ENCODE measurements at regions not wholly inside any gene's neighbourhood (a gene's known extent, or its start where the extent isn't known, plus 50 kb on each side); places are given as distances from the start of the nearest gene placed in this dataset.
"Not testable (repeated sequence)": the region's sequence is repeated elsewhere in the genome, so short reads cannot be mapped to it uniquely, and the experiment has no call there.

DNA sequence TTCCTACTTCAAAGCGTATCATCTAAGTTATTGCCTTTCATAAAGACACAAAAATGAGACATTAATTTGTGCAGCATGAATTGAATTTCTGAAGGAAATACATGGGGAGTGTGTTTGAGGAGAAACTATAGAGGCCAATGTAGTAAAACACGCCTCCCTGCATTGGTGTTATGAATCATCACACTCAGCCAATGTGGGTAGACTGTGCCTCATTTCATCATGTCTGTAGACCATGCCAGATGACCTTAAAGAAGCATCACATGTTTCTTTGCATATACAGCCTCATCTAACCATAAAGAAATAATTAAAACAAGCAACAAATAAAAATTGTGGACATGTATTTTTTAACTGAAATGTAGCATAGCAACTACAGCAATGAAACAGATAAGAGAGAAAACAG lies 486.0 kb upstream of the ADAMTS9 start:
- DNase-seq (ENCODE audit: low read depth), result peak; percentile 7

DNA sequence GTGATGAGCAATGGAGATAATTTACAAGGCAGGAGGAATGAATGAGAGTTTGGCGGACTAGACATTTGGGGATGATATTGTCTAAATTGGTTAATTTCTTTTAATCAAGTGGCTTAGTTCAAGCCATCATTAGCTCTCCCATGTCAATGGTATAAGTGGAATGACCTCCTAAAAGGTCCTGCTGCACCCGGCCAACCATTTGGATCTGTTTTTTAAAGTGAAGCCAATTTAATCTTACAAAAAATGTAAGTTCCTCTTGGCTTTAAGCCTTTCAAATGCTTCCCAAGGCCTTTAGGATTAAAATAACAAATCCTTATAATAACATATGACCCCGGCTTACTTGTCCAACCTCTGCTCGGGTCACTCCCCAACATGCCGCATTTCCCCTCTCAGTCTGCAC lies 484.4 kb upstream of the ADAMTS9 start:
- no peak for DNase-seq (ENCODE audit: low read depth)

DNA sequence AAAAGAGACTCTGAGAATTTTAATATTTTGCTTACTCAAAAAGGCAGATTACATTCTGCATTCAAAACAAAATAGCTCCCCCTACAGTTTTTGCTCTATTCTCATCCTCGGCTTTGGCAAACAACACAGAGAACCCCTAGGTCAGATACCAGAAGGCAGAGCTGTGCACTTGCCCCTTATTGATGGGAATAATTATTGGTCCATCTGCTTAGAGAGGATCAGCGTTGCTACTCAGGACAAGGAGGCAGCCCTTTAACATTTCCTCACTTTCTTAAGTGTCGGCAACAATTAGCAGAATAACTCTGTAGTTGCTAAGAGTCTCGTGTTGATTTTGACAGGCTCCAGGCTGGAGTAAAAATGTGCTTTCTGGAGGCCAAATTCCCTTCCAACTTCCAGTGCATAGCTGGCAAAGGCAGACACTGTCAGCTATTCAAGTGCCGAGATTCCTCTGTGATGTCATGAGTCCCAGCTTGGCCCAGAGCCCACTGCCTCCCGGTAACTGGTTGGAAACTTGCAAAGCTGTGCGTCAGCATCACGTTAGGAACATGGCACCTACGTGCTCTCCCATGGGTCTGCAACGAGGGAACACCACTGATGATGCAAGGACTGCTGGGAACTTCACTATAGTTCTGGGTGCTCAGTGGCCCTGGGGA lies 482.7 kb upstream of the ADAMTS9 start:
- DNase-seq (ENCODE audit: low read depth), result peak; percentile 80

GRCh38 chr3:65169961-65170360 lies 482.2 kb upstream of the ADAMTS9 start:
- DNase-seq (ENCODE audit: low read depth), result no peak

DNA sequence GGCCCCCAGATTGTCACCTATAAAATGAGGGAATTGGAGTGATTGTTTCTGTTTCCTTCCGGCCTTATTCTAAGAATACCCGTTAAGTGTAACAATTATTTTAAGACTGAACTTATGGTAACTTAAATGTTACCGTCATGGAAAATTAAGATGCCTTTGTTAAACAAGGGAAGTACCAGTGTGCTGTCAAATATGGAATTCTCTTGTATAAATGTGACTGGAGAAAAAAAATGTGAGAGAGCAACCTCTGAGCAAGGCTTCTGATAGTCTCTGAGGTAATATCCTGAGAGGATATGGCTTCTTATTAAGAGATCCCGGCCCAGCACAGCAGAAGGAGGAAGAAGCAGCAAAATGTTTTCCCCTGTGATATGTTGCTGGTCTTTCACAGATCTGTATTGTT lies 480.7 kb upstream of the ADAMTS9 start:
- DNase-seq (ENCODE audit: low read depth), result no peak

- DNase-seq (ENCODE audit: low read depth), result no peak
Measured at GRCh38 chr3:65166531-65166930, 478.7 kb upstream of the ADAMTS9 start.

DNA sequence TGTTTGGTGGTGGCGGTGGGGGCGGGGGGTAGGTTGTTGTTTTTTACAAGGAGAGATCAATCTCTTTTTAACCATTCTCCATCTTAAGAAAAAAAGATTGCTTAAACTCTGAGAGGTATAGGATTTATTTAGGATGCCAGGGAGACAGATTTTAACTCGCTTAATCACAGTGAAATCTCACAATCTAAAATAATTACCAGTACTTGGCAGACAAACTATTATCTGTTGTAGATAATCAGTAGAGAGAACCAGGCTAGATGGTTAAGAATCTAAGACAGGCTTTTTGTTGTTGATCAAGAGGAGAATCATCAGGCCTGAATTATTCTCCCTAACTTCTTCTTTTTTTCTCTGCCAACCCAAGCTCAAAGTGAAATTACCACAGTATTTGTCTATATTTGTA lies 470.2 kb upstream of the ADAMTS9 start:
- DNase-seq (ENCODE audit: low read depth), result no peak

DNA sequence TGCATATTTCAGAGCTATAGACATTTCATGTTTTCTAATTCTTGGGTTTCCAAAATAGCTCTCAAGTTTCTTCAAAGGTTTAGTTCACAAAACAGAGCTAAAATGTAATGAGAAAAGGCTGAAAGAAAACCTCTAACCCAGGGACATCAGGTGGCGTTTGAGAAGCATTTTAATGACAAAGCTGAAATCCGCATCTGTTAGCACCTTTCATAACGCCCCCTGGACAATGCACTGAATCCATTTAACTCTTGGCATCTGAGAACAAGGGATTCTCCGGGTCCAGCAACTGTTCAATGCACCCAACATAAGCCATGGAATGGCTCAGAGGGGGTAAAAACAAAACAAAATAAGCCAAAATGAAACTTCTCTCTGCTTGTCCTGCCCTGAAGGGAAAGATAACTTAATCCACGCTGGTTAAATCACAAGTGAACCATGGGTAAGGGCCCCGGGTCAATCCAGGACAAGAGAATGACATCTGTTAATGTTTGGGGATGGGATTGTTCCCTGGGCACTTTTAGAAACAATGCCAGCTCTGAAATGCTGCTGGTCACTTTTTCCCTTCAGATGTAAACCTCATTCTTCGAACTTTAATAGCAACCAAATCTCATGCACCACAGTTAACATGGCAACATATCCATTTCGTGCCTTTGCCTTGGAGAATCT lies 466.2 kb upstream of the ADAMTS9 start:
- no peak for DNase-seq (ENCODE audit: low read depth)

- no peak for DNase-seq (ENCODE audit: low read depth)
Measured at GRCh38 chr3:65151666-65152065, 463.9 kb upstream of the ADAMTS9 start.

DNA sequence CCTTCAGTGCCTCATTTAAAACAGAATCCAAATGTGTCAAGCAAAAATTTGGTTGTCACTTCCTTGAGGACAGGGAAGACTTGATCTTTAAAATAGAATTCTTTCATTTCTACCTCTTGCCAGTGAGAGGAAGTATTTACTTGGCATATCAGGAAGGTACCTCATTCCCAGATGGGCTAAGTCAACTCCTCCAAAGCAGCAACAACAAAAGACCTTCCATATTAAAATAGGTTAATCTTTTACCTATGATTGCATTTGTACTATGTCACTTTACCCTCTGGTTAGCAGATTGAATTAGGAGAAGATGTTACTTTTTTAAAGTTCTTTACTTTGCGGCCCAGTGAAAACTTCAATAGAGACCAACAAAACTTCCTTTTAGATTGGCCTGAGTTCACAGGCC lies 462.1 kb upstream of the ADAMTS9 start:
- DNase-seq (ENCODE audit: low read depth), result peak; percentile 47

- DNase-seq (ENCODE audit: low read depth), result no peak
Measured at GRCh38 chr3:65148687-65149086, 460.9 kb upstream of the ADAMTS9 start.

- peak; percentile 93 for DNase-seq (ENCODE audit: low read depth)
Measured at GRCh38 chr3:65146179-65146578, 458.4 kb upstream of the ADAMTS9 start.

DNA sequence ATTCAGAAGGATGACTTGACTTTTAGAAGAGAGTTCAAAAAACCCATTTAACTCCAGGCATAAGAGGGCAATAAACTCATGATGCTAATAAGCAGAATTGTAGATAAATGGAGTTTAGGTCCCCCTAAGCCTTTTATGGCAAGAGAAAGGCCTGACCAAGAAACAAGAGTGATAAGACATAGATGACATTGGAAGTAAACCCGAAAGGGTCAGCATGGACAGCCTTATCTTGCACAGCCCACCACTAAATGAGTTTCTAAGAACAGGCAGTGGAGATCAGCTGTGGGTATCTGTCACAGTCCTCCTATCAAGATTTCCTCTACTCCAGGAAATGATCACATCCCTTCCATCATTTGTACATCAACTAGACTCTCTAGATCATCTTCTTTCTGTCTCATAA lies 457.9 kb upstream of the ADAMTS9 start:
- DNase-seq (ENCODE audit: low read depth), result no peak

DNA sequence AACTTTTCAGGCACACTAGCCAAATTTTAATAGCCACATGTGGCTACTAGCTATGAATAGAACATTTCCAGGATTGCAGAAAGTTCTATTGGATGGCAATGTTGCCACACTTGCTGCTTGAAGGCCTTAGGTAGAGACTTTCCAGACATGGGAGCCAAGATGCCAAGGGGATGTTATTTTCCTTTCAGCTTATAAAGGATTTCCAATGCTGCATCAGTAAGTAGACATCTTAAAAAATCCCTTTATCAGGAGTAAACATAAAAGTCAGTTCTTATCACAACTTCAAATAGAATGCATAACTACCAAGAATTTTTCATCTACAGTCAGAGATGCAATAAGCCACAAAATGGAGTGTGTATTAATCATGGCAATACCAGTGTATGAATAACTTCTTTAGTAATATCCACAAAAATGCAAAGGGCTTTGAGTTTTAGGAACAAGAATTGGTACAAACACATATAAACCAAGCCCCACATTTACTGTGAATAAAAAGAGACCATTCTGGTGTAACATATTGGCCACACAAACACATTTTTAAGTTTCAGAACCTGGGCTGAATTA lies 457.1 kb upstream of the ADAMTS9 start:
- no peak for DNase-seq (ENCODE audit: low read depth)

GRCh38 chr3:65142456-65142855 lies 454.7 kb upstream of the ADAMTS9 start:
- DNase-seq (ENCODE audit: low read depth), result no peak

- no peak for DNase-seq (ENCODE audit: low read depth)
Measured at GRCh38 chr3:65138556-65138955, 450.8 kb upstream of the ADAMTS9 start.

- not testable (repeated sequence) for DNase-seq (ENCODE audit: low read depth)
Measured at GRCh38 chr3:65133752-65134151, 446.0 kb upstream of the ADAMTS9 start.

DNA sequence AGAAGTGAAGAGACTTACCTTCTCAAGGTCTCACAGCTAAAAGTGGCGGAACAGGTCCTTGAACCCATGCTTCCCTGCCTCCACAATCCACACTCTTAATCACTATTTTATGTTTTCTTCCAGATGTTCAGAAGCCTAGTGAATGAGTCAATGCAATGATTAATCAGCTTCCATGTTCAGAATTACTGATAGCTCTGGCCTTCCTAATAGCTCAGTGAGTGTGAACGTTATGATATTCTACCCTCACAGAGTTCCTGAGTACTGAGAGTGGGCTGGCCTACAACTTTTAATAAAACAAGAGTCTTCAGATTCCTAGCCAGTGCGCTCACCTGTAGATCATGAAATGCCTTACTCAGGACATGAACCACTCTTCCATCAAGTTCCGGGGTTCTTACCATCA lies 443.0 kb upstream of the ADAMTS9 start:
- DNase-seq (ENCODE audit: low read depth), result peak; percentile 65

DNA sequence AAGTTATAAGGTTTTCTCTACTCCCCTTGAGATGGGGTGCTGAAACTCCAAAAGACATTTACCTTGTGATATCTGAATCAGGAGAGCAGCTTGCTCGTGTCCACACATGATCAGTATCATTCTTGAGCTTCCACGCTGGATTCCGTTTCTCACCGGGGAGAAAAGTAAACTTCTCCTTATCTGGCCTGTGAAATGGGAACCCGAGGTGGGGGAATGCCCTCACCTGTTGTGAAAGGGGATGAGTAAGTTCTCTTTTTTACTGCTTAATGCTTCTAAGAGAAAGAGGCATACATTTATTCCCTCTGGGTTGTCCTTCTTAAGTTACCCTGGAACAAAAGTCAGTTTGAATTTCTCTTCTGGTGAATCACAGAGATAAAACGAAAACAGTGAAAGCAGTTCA lies 440.5 kb upstream of the ADAMTS9 start:
- peak; percentile 2 for DNase-seq (ENCODE audit: low read depth)

DNA sequence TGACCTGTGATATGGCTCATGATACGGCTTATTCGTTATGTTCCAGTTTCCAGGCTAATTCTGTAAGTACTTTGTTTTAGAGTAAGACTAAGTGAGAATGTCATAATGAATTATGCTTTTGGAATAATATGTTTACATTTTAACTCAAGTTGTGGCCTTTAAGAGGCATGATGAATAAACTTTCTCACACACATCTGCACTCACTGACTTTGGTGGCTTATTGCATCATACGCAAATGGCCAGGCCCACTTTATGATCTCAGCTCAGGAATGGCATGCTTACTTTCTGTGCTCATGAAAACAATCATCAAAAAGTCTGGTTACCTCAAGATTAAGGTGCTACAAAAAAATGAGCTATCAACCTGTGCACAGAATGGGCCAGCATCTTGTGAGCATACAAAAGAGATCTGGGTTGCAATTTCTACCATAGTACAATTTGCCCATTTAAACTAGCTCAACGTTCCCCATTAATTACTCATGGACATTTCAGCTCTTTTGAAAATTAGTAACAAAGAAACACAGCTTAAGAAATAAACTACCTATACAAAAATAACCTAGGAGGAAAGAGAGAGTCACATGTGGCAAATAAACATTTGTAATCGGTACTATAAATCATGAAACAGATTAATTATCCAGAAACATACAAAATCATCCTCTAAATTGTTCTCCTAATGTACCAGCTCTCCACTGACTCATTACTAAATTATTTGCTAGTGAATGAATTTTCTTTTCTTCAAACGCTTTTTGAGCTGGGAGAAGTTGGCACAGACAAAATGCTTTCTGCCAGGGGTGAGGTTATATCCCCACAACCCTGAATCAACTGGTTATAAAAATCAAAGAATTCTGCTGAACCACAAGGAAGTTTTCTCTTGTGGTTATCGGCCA lies 439.0 kb upstream of the ADAMTS9 start:
- peak; percentile 94 for DNase-seq (ENCODE audit: low read depth)

- DNase-seq (ENCODE audit: low read depth), result not testable (repeated sequence)
Measured at GRCh38 chr3:65120156-65120555, 432.4 kb upstream of the ADAMTS9 start.

- no peak for DNase-seq (ENCODE audit: low read depth)
Measured at GRCh38 chr3:65118912-65119499, 431.2 kb upstream of the ADAMTS9 start.

Data from renal cortical epithelial cell (primary cell).